NCI-H2107 treated with DMSO at 0.1 percent for 48 hours (cell line): ENCODE measurements at regions not wholly inside any gene's neighbourhood (a gene's known extent, or its start where the extent isn't known, plus 50 kb on each side); places are given as distances from the start of the nearest gene placed in this dataset.

Source experiments
- DNase-seq: peaks from one replicate; lab custom pipeline; 2025; ENCODE audit not compliant: unreplicated experiment; lab: John Stamatoyannopoulos, UW

GRCh38 chr5:2138896-2139295, 256.2 kb upstream of the IRX4 start:
- no peak for DNase-seq

GRCh38 chr5:2137444-2138050, 254.8 kb upstream of the IRX4 start:
- DNase-seq: no peak

GRCh38 chr5:2136728-2137333, 254.1 kb upstream of the IRX4 start:
- no peak for DNase-seq

DNA sequence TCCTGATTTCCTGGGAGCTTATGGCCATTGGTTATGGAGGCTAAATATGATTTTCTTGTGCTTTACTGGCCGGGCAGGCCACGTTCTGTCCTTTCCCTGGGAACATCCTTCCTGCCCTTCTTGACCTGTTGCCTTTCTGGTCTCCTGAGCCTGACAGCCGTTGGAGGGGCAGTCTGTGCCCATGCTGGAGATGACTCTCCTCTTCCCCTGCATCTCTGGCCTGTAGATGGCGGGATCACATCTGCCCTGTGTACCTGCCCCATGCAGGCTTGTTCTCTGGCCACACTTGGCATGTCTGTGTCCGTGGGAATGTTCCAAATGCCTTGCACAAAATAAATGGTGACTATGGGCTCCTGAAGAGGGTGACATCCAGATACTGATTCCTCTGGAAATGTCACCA, 253.1 kb upstream of the IRX4 start:
- DNase-seq: no peak

GRCh38 chr5:2135354-2135753, 252.6 kb upstream of the IRX4 start:
- DNase-seq: no peak

DNA sequence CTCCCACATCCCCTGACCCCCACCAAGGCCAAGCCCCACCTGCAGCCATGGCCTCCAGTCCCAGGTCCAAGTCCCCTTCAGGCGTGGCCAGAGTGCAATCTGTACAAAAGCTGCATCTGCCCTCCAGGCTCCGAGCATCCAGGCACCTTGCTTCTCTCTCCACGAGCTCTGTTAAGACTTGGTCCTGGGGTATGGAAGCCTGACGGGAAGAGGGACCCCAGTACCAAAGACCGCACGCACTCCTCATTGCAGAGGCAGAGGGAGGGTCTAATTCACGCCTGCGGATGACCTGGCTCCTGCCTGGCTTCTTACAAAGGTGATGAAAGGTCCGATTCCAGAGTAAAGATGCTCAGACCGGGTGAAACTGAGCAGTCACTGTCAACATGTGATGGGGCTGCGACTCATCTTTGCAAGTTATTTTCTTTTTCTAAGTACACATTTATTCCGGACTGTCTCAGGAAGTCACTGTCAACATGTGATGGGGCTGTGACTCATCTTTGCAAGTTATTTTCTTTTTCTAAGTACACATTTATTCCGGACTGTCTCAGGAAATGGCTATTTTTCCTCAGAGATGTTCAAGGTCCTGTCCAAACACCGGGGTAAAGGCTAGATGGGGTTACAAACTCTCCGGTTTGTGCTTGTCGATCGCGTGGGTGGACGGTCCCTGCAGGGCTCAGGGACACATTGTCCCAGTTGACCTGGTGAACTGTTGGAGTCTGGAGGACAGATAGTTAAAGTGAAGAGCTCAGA, 252.0 kb upstream of the IRX4 start:
- no peak for DNase-seq

GRCh38 chr5:2133936-2134335, 251.2 kb upstream of the IRX4 start:
- DNase-seq: no peak

DNA sequence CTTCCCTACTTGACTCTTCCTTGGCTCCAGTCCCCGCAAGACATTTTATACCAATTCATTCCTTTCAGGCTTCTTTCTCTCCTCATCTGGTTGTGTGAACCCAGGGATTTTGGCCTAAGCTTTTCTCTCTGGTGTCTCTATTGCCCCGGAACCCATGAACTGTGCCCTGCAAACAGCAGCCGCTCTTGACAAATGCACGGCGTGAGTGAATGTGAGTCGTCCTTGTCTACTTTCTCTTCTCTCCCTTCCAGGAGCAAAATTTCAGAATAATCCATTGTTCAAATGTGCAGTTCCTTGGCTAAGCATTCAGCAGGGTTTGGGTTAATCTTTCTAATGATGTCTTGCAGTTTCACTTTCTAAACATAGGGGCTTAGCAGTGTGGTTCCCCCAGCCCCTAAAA, 250.4 kb upstream of the IRX4 start:
- DNase-seq: no peak

- DNase-seq: no peak
Observed at GRCh38 chr5:2132497-2132847, 249.7 kb upstream of the IRX4 start.

DNA sequence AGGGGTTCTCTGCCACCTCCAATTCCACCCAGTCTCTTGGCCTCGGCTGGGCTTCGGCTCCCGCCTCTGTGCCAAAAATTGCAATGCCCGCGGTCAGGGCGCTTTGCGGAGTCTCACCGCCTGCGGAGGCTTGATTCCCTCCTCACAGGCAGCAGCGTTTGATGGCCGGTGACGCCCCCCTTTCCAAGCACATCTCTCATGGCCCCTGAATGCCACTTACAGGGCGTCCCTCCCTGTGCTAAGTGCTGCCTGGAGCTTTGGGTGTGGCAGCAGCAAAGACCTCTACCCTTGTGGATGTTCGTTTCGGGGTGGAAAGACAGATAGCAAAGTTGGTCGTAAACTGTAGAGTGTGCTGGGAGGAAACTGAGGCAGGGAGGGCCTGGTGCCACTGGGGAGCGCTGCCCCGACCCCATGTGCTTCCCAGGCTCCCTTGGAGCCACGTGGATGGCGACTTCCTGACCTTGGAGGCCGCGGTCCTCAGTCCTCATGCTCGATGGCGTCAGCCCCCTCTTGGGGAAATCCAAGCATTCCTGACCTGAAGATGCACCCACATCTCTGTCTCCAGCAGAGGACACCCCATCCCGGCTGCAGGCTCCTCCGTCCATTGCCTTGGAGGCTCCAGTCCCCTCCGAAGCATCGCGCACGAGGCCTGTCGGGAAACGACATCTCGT, 249.2 kb upstream of the IRX4 start:
- no peak for DNase-seq

DNA sequence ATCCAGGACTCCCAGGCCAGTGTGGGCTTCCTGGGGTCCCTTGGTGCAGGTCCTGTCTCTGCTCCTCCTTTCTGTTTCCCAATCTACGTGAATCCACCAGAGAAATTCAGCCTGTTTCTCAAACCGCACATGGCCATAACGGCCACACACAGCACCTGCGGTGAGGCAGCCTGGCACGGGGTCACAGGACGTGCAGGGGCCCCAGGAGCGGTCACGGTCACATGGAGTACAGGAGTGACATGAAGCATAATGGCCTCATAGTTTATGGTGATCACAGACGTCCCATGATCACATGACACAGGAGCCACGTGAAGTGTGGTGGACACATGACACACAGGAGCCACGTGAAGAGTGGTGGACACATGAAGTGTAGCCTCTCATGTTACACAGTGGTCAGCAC, 248.5 kb upstream of the IRX4 start:
- no peak for DNase-seq

DNA sequence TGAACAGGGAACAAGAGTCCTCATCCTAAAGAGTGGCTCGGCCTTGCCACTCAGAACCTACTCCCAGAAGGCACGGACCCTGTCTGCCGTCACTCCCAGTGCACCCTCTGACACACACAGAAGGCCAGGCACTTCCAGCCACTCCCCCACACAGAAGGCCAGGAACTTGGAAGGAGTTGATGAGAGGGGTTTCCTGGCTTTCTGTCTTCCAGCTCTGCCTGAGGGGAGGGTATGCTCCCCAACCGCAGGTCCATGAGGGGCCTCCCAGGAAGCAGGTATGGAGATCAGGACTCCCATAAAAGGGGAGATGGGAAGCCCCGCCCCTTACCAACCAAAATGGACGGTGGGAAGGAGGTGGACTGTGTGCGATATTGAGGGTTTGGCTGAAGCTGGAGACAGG, 247.6 kb upstream of the IRX4 start:
- no peak for DNase-seq

GRCh38 chr5:2129568-2130272, 247.0 kb upstream of the IRX4 start:
- DNase-seq: no peak

GRCh38 chr5:2128686-2129355, 246.1 kb upstream of the IRX4 start:
- DNase-seq: no peak

DNA sequence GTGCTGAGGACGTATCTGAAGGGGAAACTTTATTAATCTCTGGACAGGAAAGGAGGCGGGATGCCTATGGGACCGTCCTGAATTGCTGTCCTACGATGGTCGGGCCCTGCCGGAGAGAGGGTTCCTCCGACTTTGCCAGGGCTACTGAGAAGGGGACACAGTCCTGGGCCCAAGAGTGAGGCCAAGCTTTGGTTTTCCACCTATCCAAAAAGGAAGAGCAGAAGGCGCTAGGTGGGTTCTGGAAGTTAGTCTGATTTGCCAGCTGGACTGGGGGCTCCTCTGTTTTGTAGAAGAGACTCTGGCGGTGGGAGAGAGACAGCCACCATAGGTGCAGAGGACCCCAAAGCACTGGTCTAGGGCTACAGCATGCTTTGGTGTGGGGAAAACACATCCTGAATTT, 243.8 kb upstream of the IRX4 start:
- DNase-seq: no peak

DNA sequence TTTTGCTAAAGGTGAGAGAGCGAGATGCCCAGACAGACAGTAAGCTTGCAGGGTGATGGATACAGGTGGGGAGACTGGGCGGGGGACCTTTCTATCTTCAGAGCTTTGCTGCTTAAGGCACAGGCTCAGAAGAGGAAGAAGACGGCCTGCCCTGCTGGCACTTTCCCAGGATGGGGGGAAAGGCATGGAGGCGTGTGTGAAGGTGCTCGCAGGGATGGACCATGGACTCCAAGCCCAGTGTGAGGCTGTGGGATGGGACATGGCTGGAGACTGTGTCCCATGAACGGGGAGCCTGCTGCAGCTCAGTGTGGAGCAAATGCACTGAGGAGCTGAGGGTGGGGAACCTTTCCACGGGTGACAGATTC, 243.2 kb upstream of the IRX4 start:
- DNase-seq: no peak

DNA sequence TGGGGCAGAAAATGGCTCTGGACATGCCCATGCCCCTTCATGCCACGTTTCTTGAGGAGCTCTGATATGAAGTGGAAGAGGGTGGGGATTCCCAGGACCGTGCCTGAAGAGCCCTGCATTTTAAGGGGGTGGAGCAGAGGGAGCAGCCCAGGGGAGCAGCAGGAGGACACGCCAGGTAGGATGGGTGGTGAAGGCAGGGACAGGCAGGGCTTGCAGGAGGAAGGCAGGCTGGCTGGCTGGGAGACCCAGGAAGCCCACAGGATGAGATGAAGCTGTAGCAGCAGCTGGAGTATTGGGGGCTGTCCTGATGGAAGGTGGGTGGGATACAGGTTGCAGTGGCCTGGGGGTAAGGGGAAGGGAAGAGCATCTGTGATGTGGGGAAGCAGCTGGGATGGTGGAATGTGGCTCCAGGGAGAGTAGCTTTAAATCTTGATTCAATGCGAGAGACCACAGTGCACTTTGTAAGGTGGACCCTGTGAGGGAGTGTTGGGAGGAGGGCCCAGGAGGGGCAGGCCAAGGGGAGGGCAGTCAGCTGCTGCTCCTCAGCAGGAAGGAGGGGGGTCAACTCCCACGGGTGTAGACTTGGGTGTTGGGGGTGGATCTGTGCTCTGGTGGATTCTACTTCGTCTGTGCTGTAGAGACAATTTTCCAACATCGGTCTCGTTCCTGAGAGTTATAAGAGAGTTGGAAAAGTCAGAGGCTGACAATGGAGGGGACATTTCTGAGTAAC, 242.6 kb upstream of the IRX4 start:
- DNase-seq: no peak

DNA sequence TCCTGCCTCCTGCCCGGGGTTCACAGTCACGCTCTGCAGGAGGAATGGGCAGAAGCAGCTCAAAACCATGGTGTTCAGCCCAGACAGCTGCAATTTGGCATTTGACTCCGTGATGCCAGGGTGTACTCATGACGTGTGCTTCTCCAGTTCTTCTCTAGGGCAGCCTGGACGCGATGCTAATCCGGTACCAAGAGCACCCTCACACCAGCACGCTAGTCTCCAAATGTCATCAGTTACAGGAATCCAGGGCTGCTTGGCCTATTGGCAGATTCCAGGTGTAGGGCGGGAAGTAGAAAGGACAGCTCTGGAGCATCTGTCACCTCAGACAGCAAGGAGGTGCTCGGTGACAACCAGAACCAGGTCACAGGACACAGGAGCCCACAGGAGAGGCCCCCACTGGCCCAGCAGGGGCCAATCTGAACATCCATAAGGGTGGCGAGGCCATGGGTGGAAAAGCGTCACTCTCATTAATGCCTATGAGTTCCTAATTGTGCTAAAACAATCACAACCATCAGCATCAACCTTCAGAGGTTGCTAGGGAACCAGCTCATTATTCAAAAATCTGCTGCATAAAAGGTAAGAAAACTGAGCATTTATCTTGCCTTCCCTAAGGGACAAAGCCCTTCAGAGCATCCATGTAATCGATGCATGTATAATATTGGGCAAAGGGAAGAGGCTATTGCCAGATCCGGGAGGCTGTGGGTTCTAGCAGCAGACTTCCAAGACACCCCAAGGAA, 241.9 kb upstream of the IRX4 start:
- no peak for DNase-seq

DNA sequence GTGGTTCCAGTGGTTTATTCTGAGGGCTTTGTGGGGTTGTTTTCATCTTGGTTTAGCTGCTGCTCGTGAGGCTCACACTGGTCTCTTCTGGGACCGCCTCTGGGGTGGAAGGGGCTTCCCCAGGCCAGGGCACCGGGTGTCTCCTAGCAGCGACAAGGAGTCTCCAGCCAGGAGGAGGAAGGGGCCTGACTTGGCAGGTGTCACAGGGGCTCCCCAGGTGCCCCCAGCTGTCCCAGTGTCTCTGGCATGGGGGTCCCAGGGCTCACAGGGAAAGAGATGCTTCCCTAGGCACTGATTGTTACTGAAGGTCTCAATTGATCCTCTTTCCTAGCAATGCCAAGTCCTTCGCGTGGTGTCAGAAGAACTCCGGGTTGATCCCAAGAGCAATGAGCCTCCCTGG, 241.1 kb upstream of the IRX4 start:
- no peak for DNase-seq

GRCh38 chr5:2120361-2120760, 237.6 kb upstream of the IRX4 start:
- DNase-seq: no peak
